ENCODE measurements at regions not wholly inside any gene's neighbourhood (a gene's known extent, or its start where the extent isn't known, plus 50 kb on each side); places are given as distances from the start of the nearest gene placed in this dataset.

DNA sequence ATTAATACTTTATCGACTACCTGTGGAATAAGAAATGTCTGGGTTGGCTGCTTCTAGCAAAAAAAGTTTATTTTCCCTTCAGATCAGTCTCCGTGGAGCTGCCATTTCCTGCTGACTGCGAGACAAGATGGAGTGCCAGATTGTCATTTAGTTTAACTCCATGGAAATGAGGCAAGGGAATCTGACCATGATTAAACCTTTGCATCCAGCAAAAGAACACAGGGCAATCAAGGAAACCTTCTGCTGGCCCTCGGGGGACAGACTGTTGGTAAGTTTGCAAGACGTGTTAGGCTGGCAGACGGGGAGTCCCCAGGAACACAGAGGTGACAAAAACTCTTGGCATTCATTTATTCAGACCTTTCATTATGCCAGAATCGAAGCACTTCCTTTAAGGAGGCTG is 52.2 kb upstream of the SPACA1 start:
- no peak overlapping the region for H3K4me3 Mint-ChIP-seq
- ChIA-PET CTCF (ENCODE audit: partially characterized antibody) (no interaction called here), POLR2A (ENCODE audit: partially characterized antibody) (no interaction called here)

DNA sequence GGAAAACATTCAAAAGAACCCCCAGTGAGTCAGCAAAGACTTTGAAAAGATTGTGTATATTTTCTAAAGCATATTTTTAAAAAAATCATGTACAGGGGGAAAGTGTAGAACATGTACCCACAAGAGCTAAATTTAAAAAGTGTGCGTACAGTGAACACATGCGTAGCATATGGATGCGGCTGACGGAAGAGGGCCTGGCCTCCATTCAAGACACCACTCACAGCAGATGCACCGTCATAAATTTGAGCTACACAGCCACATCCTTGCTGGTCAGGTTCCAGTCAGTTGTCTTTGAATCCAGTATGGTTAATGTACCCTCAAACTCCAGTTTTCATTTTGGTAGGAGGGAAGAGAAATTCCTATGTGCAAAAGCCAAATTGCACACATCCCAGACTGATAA is 54.3 kb upstream of the SPACA1 start:
- H3K27ac Mint-ChIP-seq, result no peak overlapping the region
- CTCF ChIA-PET (ENCODE audit: partially characterized antibody), result no interaction called here
- no peak overlapping the region for H3K27ac ChIP-seq (ENCODE audit: low read depth, low read length)
- no peaks in the 10 kb centered on the region for H3K27me3 ChIP-seq (ENCODE audit: insufficient read depth, low read length)
- no peaks in the 10 kb centered on the region for H3K9me3 Mint-ChIP-seq
- H3K4me3 Mint-ChIP-seq, result no peak overlapping the region
- no peak overlapping the region for H3K4me3 ChIP-seq (ENCODE audit: low read length in 2 of 2)
- no peaks in the 10 kb centered on the region for H3K36me3 Mint-ChIP-seq
- H3K27me3 Mint-ChIP-seq, result peaks cover 3 to 6% of the 10 kb centered on the region in 2 donors
- H3K4me1 ChIP-seq (ENCODE audit: insufficient read depth, low read length), result no peaks in the 10 kb centered on the region
- intact Hi-C loops (cut with micrococcal nuclease), result no loop called here
- H3K36me3 ChIP-seq (ENCODE audit: insufficient read depth, low read length), result no peaks in the 10 kb centered on the region
- no peak for DNase-seq
- no peaks in the 10 kb centered on the region for H3K9me3 ChIP-seq (ENCODE audit: control insufficient read depth in 1 of 2, low read length in 2 of 2)
- H3K4me1 Mint-ChIP-seq, result no peaks in the 10 kb centered on the region
- POLR2A ChIA-PET (ENCODE audit: partially characterized antibody), result no interaction called here

More for the DNA sequence above, 52.2 kb upstream of the SPACA1 start:
- Mint-ChIP-seq H3K27ac (no peak overlapping the region), H3K9me3 (no peaks in the 10 kb centered on the region), H3K4me1 (no peaks in the 10 kb centered on the region), H3K36me3 (no peaks in the 10 kb centered on the region), H3K27me3 (peaks cover 3 to 11% of the 10 kb centered on the region in 2 donors)
- intact Hi-C loops (cut with micrococcal nuclease), result no loop called here
- Histone ChIP-seq H3K4me3 (ENCODE audit: low read length in 2 of 2) (no peak overlapping the region), H3K4me1 (ENCODE audit: insufficient read depth, low read length) (no peaks in the 10 kb centered on the region), H3K9me3 (ENCODE audit: control insufficient read depth in 1 of 2, low read length in 2 of 2) (no peaks in the 10 kb centered on the region), H3K27me3 (ENCODE audit: insufficient read depth, low read length) (peaks cover 7% of the 10 kb centered on the region), H3K27ac (ENCODE audit: low read depth, low read length) (no peak overlapping the region), H3K36me3 (ENCODE audit: insufficient read depth, low read length) (no peaks in the 10 kb centered on the region)
- DNase-seq, result no peak

DNA sequence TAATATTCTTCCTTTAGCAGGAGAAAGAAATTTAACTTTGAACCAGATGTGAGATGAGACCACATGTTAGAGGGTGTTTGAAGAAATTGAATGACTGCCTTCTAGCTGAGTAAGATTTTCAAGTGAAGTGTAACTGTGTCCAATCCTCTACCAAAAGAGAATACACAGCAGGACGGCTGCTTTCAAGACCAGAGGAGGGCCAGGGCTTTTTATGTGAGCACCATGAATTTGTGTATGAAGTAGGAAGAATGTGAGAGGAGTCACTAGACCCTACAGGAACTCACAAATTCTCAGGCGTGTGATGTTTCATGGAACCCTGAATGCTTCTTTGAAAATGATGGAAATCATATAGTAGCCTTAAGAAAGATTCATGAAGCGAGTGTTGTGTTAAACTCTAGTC is 56.8 kb upstream of the SPACA1 start:
- Mint-ChIP-seq H3K4me1 (no peaks in the 10 kb centered on the region), H3K27me3 (peaks cover 3% of the 10 kb centered on the region in 2 donors), H3K9me3 (no peaks in the 10 kb centered on the region), H3K27ac (no peak overlapping the region), H3K4me3 (no peak overlapping the region), H3K36me3 (no peaks in the 10 kb centered on the region)
- no peak for DNase-seq
- Histone ChIP-seq H3K4me3 (ENCODE audit: low read length in 2 of 2) (no peak overlapping the region), H3K9me3 (ENCODE audit: control insufficient read depth in 1 of 2, low read length in 2 of 2) (no peaks in the 10 kb centered on the region), H3K27me3 (ENCODE audit: insufficient read depth, low read length) (no peaks in the 10 kb centered on the region), H3K4me1 (ENCODE audit: insufficient read depth, low read length) (no peaks in the 10 kb centered on the region), H3K36me3 (ENCODE audit: insufficient read depth, low read length) (no peaks in the 10 kb centered on the region), H3K27ac (ENCODE audit: low read depth, low read length) (no peak overlapping the region)
- intact Hi-C loops (cut with micrococcal nuclease), result no loop called here
- CTCF ChIA-PET (ENCODE audit: partially characterized antibody), result no interaction called here
- POLR2A ChIA-PET (ENCODE audit: partially characterized antibody), result no interaction called here

DNA sequence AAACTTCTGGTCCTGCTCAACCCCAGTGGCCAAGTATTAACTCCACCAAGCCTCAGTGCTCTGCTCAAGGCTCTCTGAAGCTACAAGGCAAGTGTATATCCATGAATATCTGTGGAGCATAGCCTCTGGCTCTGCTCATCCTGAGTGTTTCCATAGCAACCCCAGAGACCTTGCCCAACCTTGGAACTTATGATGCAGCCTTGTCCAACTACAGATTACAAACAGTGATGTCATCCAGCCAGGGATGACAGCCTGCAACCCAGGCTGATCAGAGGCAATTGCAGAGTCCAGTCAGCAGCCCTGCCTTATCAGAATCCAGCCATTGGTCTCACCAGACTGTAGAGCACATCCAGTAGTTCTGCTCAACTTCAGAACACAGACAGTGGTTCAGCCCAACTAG is 65.5 kb upstream of the SPACA1 start:
- H3K4me1 Mint-ChIP-seq, result no peaks in the 10 kb centered on the region
- no peak overlapping the region for H3K27ac ChIP-seq (ENCODE audit: low read depth, low read length)
- no peak for DNase-seq
- no peak overlapping the region for H3K4me3 ChIP-seq (ENCODE audit: low read length in 2 of 2)
- CTCF ChIA-PET (ENCODE audit: partially characterized antibody), result no interaction called here
- intact Hi-C loops (cut with micrococcal nuclease), result no loop called here
- no peaks in the 10 kb centered on the region for H3K36me3 ChIP-seq (ENCODE audit: insufficient read depth, low read length)
- H3K4me3 Mint-ChIP-seq, result no peak overlapping the region
- POLR2A ChIA-PET (ENCODE audit: partially characterized antibody), result no interaction called here
- no peaks in the 10 kb centered on the region for H3K4me1 ChIP-seq (ENCODE audit: insufficient read depth, low read length)
- H3K27ac Mint-ChIP-seq, result no peak overlapping the region
- H3K27me3 Mint-ChIP-seq, result peaks cover 12 to 13% of the 10 kb centered on the region in 2 donors
- H3K27me3 ChIP-seq (ENCODE audit: insufficient read depth, low read length), result no peaks in the 10 kb centered on the region
- H3K9me3 ChIP-seq (ENCODE audit: control insufficient read depth in 1 of 2, low read length in 2 of 2), result no peaks in the 10 kb centered on the region
- H3K36me3 Mint-ChIP-seq, result no peaks in the 10 kb centered on the region
- H3K9me3 Mint-ChIP-seq, result peaks cover 0 to 3% (median 0%) of the 10 kb centered on the region in 8 donors

DNA sequence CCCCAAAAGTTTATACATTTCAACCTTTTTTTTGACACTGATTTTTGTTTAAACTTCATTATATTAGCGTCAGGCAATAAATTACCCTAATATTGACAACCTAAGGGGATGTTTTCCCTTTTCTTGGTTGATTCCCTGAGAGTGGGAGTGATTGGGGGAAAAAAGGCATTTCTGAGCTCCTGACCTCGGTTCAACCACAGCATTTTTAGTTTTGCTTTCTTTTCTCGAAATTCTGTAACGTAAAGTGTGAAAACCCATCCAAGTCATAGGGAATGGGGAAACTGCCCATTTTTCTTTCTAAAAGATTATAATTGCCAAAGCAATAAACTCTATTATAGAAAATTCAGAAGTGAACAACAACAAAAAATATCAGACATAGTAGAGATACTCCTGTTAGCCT is 67.9 kb upstream of the SPACA1 start:
- H3K4me3 ChIP-seq (ENCODE audit: low read length in 2 of 2), result no peak overlapping the region
- Mint-ChIP-seq H3K9me3 (peaks cover 0 to 3% (median 0%) of the 10 kb centered on the region in 8 donors), H3K27me3 (peaks cover 14 to 15% of the 10 kb centered on the region in 2 donors), H3K4me3 (no peak overlapping the region), H3K36me3 (no peaks in the 10 kb centered on the region), H3K4me1 (no peaks in the 10 kb centered on the region), H3K27ac (no peak overlapping the region)
- no peak for DNase-seq
- POLR2A ChIA-PET (ENCODE audit: partially characterized antibody), result no interaction called here
- no peaks in the 10 kb centered on the region for H3K4me1 ChIP-seq (ENCODE audit: insufficient read depth, low read length)
- H3K36me3 ChIP-seq (ENCODE audit: insufficient read depth, low read length), result no peaks in the 10 kb centered on the region
- H3K27ac ChIP-seq (ENCODE audit: low read depth, low read length), result no peak overlapping the region
- no peaks in the 10 kb centered on the region for H3K27me3 ChIP-seq (ENCODE audit: insufficient read depth, low read length)
- intact Hi-C loops (cut with micrococcal nuclease), result no loop called here
- CTCF ChIA-PET (ENCODE audit: partially characterized antibody), result no interaction called here
- H3K9me3 ChIP-seq (ENCODE audit: control insufficient read depth in 1 of 2, low read length in 2 of 2), result no peaks in the 10 kb centered on the region

DNA sequence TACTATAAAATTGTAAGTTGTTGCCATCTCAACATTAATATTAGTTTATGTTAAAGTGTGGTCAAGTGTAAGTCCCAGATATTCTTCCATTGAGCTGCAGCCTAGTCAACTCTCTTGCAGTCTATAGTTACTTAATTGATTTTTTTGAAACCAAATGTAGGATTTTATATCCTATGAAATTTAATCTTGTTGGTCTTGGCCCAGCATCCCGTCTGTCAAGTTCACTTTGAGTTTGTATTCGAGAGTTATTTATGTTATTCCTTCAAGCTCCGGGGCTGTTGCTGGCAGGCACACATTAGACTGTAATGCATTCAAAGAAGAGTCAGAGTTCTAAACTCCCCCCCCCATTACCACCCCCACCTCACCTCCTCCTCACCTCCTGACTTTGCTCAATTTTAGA is 71.0 kb upstream of the SPACA1 start:
- no peaks in the 10 kb centered on the region for H3K9me3 ChIP-seq (ENCODE audit: control insufficient read depth in 1 of 2, low read length in 2 of 2)
- ChIA-PET CTCF (ENCODE audit: partially characterized antibody) (no interaction called here), POLR2A (ENCODE audit: partially characterized antibody) (no interaction called here)
- peaks cover 0 to 5% (median 0%) of the 10 kb centered on the region in 8 donors for H3K9me3 Mint-ChIP-seq
- no peaks in the 10 kb centered on the region for H3K36me3 ChIP-seq (ENCODE audit: insufficient read depth, low read length)
- no peaks in the 10 kb centered on the region for H3K4me1 ChIP-seq (ENCODE audit: insufficient read depth, low read length)
- DNase-seq, result no peak
- no peaks in the 10 kb centered on the region for H3K4me1 Mint-ChIP-seq
- intact Hi-C loops (cut with micrococcal nuclease), result no loop called here
- H3K4me3 Mint-ChIP-seq, result no peak overlapping the region
- no peak overlapping the region for H3K27ac Mint-ChIP-seq
- no peak overlapping the region for H3K27ac ChIP-seq (ENCODE audit: low read depth, low read length)
- H3K4me3 ChIP-seq (ENCODE audit: low read length in 2 of 2), result no peak overlapping the region
- H3K36me3 Mint-ChIP-seq, result no peaks in the 10 kb centered on the region
- no peaks in the 10 kb centered on the region for H3K27me3 ChIP-seq (ENCODE audit: insufficient read depth, low read length)
- H3K27me3 Mint-ChIP-seq, result peaks cover 11 to 20% of the 10 kb centered on the region in 2 donors

DNA sequence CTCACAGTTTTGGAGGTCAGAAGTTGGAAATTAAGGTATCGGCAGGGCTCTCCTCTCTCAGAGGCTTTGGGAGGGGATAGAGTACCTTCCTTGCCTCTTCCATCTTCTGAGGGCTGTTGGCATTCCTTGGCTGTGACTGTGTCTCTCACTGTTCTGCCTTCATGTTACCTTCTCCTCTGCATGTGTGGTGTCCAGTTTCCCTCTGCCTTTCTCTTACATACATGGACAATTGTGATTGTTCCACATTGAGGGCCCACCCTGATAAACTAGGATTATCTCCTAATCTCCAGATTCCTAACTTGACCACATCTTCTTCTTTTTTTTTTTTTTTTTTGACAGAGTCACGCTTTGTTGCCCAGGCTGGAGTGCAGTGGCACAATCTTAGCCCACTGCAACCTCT is 72.1 kb upstream of the SPACA1 start:
- CTCF ChIA-PET (ENCODE audit: partially characterized antibody), result no interaction called here
- H3K27ac ChIP-seq (ENCODE audit: low read depth, low read length), result no peak overlapping the region
- H3K4me1 ChIP-seq (ENCODE audit: insufficient read depth, low read length), result no peaks in the 10 kb centered on the region
- no peaks in the 10 kb centered on the region for H3K9me3 ChIP-seq (ENCODE audit: control insufficient read depth in 1 of 2, low read length in 2 of 2)
- H3K36me3 ChIP-seq (ENCODE audit: insufficient read depth, low read length), result no peaks in the 10 kb centered on the region
- Mint-ChIP-seq H3K4me3 (no peak overlapping the region), H3K4me1 (no peaks in the 10 kb centered on the region), H3K27ac (no peak overlapping the region), H3K36me3 (no peaks in the 10 kb centered on the region), H3K9me3 (peaks cover 0 to 5% (median 0%) of the 10 kb centered on the region in 8 donors), H3K27me3 (peaks cover 9 to 20% of the 10 kb centered on the region in 2 donors)
- H3K27me3 ChIP-seq (ENCODE audit: insufficient read depth, low read length), result no peaks in the 10 kb centered on the region
- H3K4me3 ChIP-seq (ENCODE audit: low read length in 2 of 2), result no peak overlapping the region
- DNase-seq, result no peak
- intact Hi-C loops (cut with micrococcal nuclease), result no loop called here
- POLR2A ChIA-PET (ENCODE audit: partially characterized antibody), result no interaction called here

DNA sequence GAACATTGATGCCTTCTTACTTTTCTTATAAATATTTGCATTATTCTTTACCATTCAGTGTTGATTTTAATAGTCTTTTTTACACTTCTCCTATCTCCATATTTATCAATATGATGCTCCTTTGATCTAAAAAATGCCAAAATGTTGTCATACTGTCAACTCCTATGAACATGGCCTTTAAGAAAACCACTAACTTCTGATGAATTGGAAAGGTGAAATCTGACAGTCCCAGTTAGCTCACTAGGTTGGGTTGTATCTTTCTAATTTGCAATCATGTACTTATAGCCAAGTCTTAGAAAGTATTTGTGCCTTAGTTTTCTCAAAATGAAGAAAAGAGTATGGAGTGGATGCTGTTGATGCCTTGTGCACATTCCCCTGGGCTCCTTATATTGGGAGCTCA is 75.4 kb upstream of the SPACA1 start:
- no peak for DNase-seq
- H3K4me3 Mint-ChIP-seq, result no peak overlapping the region
- no peaks in the 10 kb centered on the region for H3K9me3 ChIP-seq (ENCODE audit: control insufficient read depth in 1 of 2, low read length in 2 of 2)
- no peaks in the 10 kb centered on the region for H3K4me1 Mint-ChIP-seq
- H3K27ac ChIP-seq (ENCODE audit: low read depth, low read length), result no peak overlapping the region
- H3K27me3 ChIP-seq (ENCODE audit: insufficient read depth, low read length), result peaks cover 8% of the 10 kb centered on the region
- no peak overlapping the region for H3K4me3 ChIP-seq (ENCODE audit: low read length in 2 of 2)
- H3K9me3 Mint-ChIP-seq, result peaks cover 0 to 5% (median 0%) of the 10 kb centered on the region in 8 donors
- CTCF ChIA-PET (ENCODE audit: partially characterized antibody), result no interaction called here
- POLR2A ChIA-PET (ENCODE audit: partially characterized antibody), result no interaction called here
- peaks cover 1 to 9% of the 10 kb centered on the region in 2 donors for H3K27me3 Mint-ChIP-seq
- intact Hi-C loops (cut with micrococcal nuclease), result no loop called here
- H3K27ac Mint-ChIP-seq, result no peak overlapping the region
- H3K36me3 ChIP-seq (ENCODE audit: insufficient read depth, low read length), result no peaks in the 10 kb centered on the region
- H3K36me3 Mint-ChIP-seq, result no peaks in the 10 kb centered on the region
- H3K4me1 ChIP-seq (ENCODE audit: insufficient read depth, low read length), result no peaks in the 10 kb centered on the region

Data from CD4-positive, alpha-beta memory T cell (primary cell).